ENCODE measurements at regions not wholly inside any gene's neighbourhood (a gene's known extent, or its start where the extent isn't known, plus 50 kb on each side); places are given as distances from the start of the nearest gene placed in this dataset.
A peak's percentile ranks its signal among the peaks of the same experiment; 100 is the strongest.

GRCh38 chr1:90850181-90850897 lies 133.2 kb upstream of the BARHL2 start:
- Histone ChIP-seq H4K20me1 (ENCODE audit: insufficient read depth, low read length) (no peaks in the 10 kb centered on the region), H3K9ac (ENCODE audit: low read length) (peak overlapping the region; percentile 69; the same call in 1 of the 2 replicates), H3F3A (ENCODE audit: insufficient read depth, low read length) (0 out of 2 replicates have a peak, but pooled peaks cover 3% of the 10 kb centered on the region), H3K36me3 (replicated peaks; ENCODE audit: insufficient read depth, low read length) (no peaks in the 10 kb centered on the region), H3K27me3 (replicated peaks; ENCODE audit: insufficient read depth, low read length) (no peaks in the 10 kb centered on the region), H2AFZ (ENCODE audit: low read length) (peak overlapping the region; percentile 99), H3K27ac (ENCODE audit: low read length) (no peak overlapping the region), H3K4me2 (ENCODE audit: low read depth, low read length) (peak overlapping the region; percentile 100), H3K79me2 (ENCODE audit: low read length) (no peaks in the 10 kb centered on the region), H3K9me2 (replicated peaks; ENCODE audit: insufficient read depth, low read length) (no peaks in the 10 kb centered on the region), H3K4me1 (ENCODE audit: low read length) (0 out of 2 replicates have a peak, but pooled peaks cover 3% of the 10 kb centered on the region), H3K4me3 (ENCODE audit: low read length) (peak overlapping the region; percentile 93), H3K9me3 (replicated peaks; ENCODE audit: insufficient read depth, low read length) (no peaks in the 10 kb centered on the region)
- TF ChIP-seq CTCF (IDR thresholded peaks at IDR 0.05; ENCODE audit: low read length) (no peak), EZH2 (optimal IDR thresholded peaks at IDR 0.05; ENCODE audit: low read depth, low read length) (no peak), EZH2phosphoT487 (IDR thresholded peaks at IDR 0.05; ENCODE audit: low read length) (no peak)
- no peak for DNase-seq

GRCh38 chr1:90841473-90841872 lies 124.4 kb upstream of the BARHL2 start:
- no peaks in the 10 kb centered on the region for H3K79me2 ChIP-seq (ENCODE audit: low read length)
- H3K27me3 ChIP-seq (replicated peaks; ENCODE audit: insufficient read depth, low read length), result no peaks in the 10 kb centered on the region

GRCh38 chr1:90840352-90840751 lies 123.2 kb upstream of the BARHL2 start:
- no peak for DNase-seq
- H3K4me3 ChIP-seq (ENCODE audit: low read length), result no peak overlapping the region
- no peaks in the 10 kb centered on the region for H3K9me2 ChIP-seq (replicated peaks; ENCODE audit: insufficient read depth, low read length)
- H3F3A ChIP-seq (ENCODE audit: insufficient read depth, low read length), result no peaks in the 10 kb centered on the region
- no peaks in the 10 kb centered on the region for H3K36me3 ChIP-seq (replicated peaks; ENCODE audit: insufficient read depth, low read length)
- H2AFZ ChIP-seq (ENCODE audit: low read length), result no peak overlapping the region
- H3K79me2 ChIP-seq (ENCODE audit: low read length), result no peaks in the 10 kb centered on the region
- H3K4me1 ChIP-seq (ENCODE audit: low read length), result no peaks in the 10 kb centered on the region
- no peak overlapping the region for H3K27ac ChIP-seq (ENCODE audit: low read length)
- H3K4me2 ChIP-seq (ENCODE audit: low read depth, low read length), result no peak overlapping the region
- no peaks in the 10 kb centered on the region for H4K20me1 ChIP-seq (ENCODE audit: insufficient read depth, low read length)
- no peaks in the 10 kb centered on the region for H3K9me3 ChIP-seq (replicated peaks; ENCODE audit: insufficient read depth, low read length)
- no peak overlapping the region for H3K9ac ChIP-seq (ENCODE audit: low read length)
- no peaks in the 10 kb centered on the region for H3K27me3 ChIP-seq (replicated peaks; ENCODE audit: insufficient read depth, low read length)
- TF ChIP-seq EZH2 (optimal IDR thresholded peaks at IDR 0.05; ENCODE audit: low read depth, low read length) (no peak), EZH2phosphoT487 (IDR thresholded peaks at IDR 0.05; ENCODE audit: low read length) (no peak), CTCF (IDR thresholded peaks at IDR 0.05; ENCODE audit: low read length) (no peak)

More at GRCh38 chr1:90841473-90841872, 124.4 kb upstream of the BARHL2 start:
- no peak overlapping the region for H3K4me2 ChIP-seq (ENCODE audit: low read depth, low read length)
- TF ChIP-seq EZH2phosphoT487 (IDR thresholded peaks at IDR 0.05; ENCODE audit: low read length), result no peak
- TF ChIP-seq EZH2 (optimal IDR thresholded peaks at IDR 0.05; ENCODE audit: low read depth, low read length), result no peak
- no peak for TF ChIP-seq CTCF (IDR thresholded peaks at IDR 0.05; ENCODE audit: low read length)
- H3F3A ChIP-seq (ENCODE audit: insufficient read depth, low read length), result no peaks in the 10 kb centered on the region
- H3K4me3 ChIP-seq (ENCODE audit: low read length), result no peak overlapping the region
- H3K9me2 ChIP-seq (replicated peaks; ENCODE audit: insufficient read depth, low read length), result no peaks in the 10 kb centered on the region
- no peaks in the 10 kb centered on the region for H3K9me3 ChIP-seq (replicated peaks; ENCODE audit: insufficient read depth, low read length)
- no peak overlapping the region for H2AFZ ChIP-seq (ENCODE audit: low read length)
- no peaks in the 10 kb centered on the region for H3K4me1 ChIP-seq (ENCODE audit: low read length)
- H3K36me3 ChIP-seq (replicated peaks; ENCODE audit: insufficient read depth, low read length), result no peaks in the 10 kb centered on the region
- no peaks in the 10 kb centered on the region for H4K20me1 ChIP-seq (ENCODE audit: insufficient read depth, low read length)
- DNase-seq, result no peak
- H3K27ac ChIP-seq (ENCODE audit: low read length), result no peak overlapping the region
- H3K9ac ChIP-seq (ENCODE audit: low read length), result no peak overlapping the region
